ENCODE measurements at regions not wholly inside any gene's neighbourhood (a gene's known extent, or its start where the extent isn't known, plus 50 kb on each side); places are given as distances from the start of the nearest gene placed in this dataset.
A peak's percentile ranks its signal among the peaks of the same experiment; 100 is the strongest.
"Not testable (repeated sequence)": the region's sequence is repeated elsewhere in the genome, so short reads cannot be mapped to it uniquely, and the experiment has no call there.

DNA sequence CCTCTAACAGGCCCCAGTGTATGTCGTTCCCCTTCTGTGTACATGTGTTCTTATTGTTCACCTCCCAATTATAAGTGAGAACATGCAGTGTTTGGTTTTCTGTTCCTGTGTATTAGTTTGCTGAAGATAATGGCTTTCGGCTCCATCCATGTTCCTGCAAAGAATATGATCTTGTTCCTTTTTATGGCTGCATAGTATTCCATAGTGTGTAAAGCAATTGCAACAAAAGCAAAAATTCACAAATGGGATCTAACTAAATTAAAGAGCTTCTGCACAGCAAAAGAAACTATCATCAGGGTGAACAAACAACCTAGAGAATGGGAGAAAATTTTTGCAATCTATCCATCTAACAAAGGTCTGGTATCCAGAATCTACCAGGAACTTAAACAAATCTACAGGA, 102.2 kb upstream of the ZNF92 start:
- H3K36me3 Mint-ChIP-seq (ENCODE audit: low read depth); DNase-seq; H3K4me3 Mint-ChIP-seq; H3K4me1 Mint-ChIP-seq; H3K27ac Mint-ChIP-seq; intact Hi-C loops (cut with micrococcal nuclease): not testable (repeated sequence)
- peaks cover 34% of the 10 kb centered on the region for H3K27me3 Mint-ChIP-seq
- peaks cover 10% of the 10 kb centered on the region for H3K9me3 Mint-ChIP-seq

DNA sequence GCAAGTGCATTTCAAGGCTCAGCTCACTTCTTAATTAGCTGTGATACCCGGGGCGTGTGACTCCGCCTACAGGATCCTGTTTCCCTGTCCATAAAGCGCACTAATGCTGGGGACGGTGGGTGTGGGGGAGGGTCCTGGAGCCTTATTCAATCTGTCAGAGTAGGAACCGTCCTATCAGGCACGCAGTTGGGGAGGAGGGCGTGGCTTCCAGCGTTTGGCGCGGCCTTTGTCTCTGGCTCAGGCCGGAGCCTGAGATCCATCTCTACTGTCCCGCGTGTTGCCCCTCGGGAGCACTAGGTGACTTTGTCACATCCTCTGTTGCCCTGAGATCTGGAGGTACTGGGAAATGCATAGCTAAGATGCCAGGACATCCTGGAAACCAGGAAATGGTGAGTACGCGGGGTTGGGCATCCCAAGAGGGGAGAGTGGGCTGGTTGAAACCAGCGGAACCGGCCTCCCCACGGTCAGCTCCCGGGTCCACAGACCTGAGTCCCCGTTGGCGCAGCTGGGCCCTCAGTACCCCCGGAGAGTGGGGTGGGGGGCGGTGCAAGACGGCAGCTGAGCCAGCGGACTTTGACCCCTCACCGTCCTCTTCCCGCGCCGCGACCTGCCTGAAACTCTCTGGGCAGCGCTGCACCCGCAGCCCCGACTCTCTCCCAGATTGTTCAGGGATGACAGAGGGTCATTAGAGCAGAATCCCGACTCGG, 104.4 kb upstream of the ZNF92 start:
- Mint-ChIP-seq H3K4me1 (peaks cover 3% of the 10 kb centered on the region), H3K4me3 (peak overlapping the region; percentile 85), H3K27me3 (peaks cover 34% of the 10 kb centered on the region), H3K9me3 (peaks cover 5% of the 10 kb centered on the region), H3K36me3 (ENCODE audit: low read depth) (no peaks in the 10 kb centered on the region), H3K27ac (no peak overlapping the region)
- peak; percentile 81 for DNase-seq
- intact Hi-C loops (cut with micrococcal nuclease), result no loop called here

DNA sequence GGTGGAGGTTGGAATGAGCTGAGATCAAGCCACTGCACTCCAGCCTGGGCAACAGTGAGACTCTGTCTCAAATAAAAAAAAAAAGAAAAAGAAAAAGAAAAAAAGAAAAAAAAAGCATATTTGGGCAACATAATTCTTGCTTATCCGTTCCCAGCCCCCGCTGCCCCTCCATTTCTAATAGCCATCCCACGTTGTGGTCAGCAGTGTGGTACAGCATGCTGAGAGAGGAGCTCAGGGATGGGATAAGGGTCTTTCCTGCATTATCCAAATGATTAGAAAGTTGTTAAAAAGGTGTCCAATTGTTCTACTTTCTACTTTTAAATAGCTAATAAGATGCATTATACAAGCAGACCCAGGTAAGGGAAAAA, 104.9 kb upstream of the ZNF92 start:
- intact Hi-C loops (cut with micrococcal nuclease), result no loop called here
- Mint-ChIP-seq H3K27ac (no peak overlapping the region), H3K9me3 (peaks cover 5% of the 10 kb centered on the region), H3K36me3 (ENCODE audit: low read depth) (no peaks in the 10 kb centered on the region), H3K27me3 (peaks cover 34% of the 10 kb centered on the region), H3K4me1 (peaks cover 3% of the 10 kb centered on the region), H3K4me3 (peak overlapping the region; percentile 85)
- no peak for DNase-seq

DNA sequence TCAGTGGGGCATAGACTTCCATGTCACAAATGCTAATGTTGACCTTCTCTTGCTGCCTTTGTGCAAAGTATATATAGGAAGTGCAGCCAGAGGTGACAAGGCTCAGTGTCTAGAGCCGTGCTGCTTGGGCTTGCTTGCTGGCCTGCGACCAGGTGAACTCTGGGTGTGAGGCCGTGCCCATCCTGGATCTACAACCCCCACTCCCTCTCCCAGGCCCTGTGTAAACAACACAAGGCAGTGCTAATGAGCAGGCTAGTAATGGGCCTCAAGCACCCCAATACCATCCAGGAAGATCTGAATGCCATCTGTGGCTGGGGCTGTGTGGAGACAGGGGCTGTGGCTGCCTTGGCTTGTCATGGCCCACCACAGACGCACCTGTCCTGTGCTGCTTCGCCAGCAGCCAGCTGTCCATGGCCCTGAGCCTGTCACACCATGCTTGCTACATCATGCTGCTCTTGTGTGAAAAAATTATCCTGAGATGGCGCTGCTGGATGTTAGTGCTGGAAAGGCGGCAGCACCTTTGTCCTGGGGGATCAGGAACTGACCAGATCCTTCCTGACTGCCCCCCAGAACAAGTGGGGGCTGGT, 107.6 kb upstream of the ZNF92 start:
- H3K36me3 Mint-ChIP-seq (ENCODE audit: low read depth), result no peaks in the 10 kb centered on the region
- H3K4me1 Mint-ChIP-seq, result peaks cover 3% of the 10 kb centered on the region
- no peak overlapping the region for H3K27ac Mint-ChIP-seq
- no peak overlapping the region for H3K4me3 Mint-ChIP-seq
- no peaks in the 10 kb centered on the region for H3K9me3 Mint-ChIP-seq
- H3K27me3 Mint-ChIP-seq, result peaks cover 27% of the 10 kb centered on the region
- intact Hi-C loops (cut with micrococcal nuclease), result no loop called here
- no peak for DNase-seq

DNA sequence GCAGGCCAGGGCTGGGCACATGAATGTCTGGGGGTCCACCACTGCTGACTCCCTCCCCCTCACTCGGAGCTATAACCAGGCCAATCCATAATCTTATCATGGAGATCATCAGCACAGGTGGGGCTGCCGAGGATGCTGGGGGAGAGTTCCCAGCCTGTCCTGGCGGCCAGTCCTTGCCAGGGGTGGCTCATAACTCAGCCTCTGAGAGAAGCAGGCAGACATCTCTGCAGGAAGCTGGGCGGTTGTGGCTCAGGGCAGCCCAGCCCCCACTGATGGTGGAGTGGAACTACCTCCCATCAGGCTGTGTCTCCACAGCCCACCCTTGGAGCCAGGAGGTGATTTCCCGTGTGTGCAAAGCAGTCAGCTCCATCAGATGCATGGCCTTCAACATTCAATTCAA, 109.4 kb upstream of the ZNF92 start:
- Mint-ChIP-seq H3K36me3 (ENCODE audit: low read depth) (no peaks in the 10 kb centered on the region), H3K4me3 (no peak overlapping the region), H3K9me3 (no peaks in the 10 kb centered on the region), H3K27me3 (peaks cover 15% of the 10 kb centered on the region), H3K27ac (no peak overlapping the region), H3K4me1 (peaks cover 3% of the 10 kb centered on the region)
- DNase-seq, result no peak
- intact Hi-C loops (cut with micrococcal nuclease), result no loop called here

DNA sequence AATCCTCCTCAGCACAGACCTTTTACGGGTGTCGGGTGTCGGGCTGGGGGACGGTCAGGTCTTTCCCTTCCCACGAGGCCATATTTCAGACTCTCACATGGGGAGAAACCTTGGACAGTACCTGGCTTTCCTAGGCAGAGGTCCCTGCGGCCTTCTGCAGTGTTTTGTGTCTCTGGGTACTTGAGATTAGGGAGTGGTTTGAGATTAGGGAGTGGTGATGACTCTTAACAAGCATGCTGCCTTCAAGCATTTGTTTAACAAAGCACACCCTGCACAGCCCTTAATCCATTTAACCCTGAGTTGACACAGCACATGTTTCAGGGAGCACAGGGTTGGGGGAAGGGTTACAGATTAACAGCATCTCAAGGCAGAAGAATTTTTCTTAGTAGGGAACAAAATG, 113.0 kb upstream of the ZNF92 start:
- H3K9me3 Mint-ChIP-seq; H3K27ac Mint-ChIP-seq; H3K4me1 Mint-ChIP-seq; DNase-seq; H3K36me3 Mint-ChIP-seq (ENCODE audit: low read depth); H3K27me3 Mint-ChIP-seq; intact Hi-C loops (cut with micrococcal nuclease); H3K4me3 Mint-ChIP-seq: not testable (repeated sequence)

DNA sequence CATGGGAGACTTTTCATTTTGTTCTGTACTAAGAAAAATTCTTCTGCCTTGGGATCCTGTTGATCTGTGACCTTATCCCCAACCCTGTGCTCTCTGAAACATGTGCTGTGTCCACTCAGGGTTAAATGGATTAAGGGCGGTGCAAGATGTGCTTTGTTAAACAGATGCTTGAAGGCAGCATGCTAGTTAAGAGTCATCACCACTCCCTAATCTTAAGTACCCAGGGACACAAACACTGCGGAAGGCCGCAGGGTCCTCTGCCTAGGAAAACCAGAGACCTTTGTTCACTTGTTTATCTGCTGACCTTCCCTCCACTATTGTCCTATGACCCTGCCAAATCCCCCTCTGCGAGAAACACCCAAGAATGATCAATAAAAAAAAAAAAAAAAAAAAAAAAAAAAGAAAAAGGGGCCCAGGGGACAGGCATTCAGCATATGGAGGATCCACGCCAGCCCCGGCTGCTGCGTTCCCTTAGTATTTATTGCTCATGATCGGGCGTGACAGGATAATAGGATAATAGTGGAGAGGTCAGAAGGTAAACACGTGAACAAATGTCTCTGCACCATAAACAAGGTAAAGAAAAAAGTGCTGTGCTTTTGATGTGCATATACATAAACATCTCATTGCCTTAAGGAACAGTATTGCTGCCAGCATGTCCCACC, 113.7 kb upstream of the ZNF92 start:
- H3K27ac Mint-ChIP-seq; intact Hi-C loops (cut with micrococcal nuclease); H3K36me3 Mint-ChIP-seq (ENCODE audit: low read depth); H3K27me3 Mint-ChIP-seq; H3K4me3 Mint-ChIP-seq; H3K4me1 Mint-ChIP-seq; DNase-seq; H3K9me3 Mint-ChIP-seq: not testable (repeated sequence)

DNA sequence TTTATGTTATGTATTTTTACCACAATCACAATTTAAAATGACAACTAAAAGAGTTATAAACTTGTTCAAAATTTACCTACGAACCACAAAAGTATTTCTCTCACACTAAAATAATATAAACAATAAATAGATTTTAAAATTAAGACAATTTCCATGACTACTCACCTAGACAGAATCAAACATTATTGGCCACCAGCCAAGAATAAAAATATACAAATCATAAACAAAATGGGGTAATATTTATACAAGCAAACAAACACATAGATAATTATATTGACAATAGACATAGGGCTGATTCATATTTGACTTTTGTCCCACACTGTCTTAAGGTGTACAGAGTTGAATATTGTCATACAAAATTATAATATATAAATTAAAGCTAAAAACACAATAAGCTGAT, 119.6 kb upstream of the ZNF92 start:
- no peaks in the 10 kb centered on the region for H3K36me3 Mint-ChIP-seq (ENCODE audit: low read depth)
- intact Hi-C loops (cut with micrococcal nuclease), result no loop called here
- H3K4me1 Mint-ChIP-seq, result peaks cover 8% of the 10 kb centered on the region
- no peak overlapping the region for H3K27ac Mint-ChIP-seq
- H3K9me3 Mint-ChIP-seq, result no peaks in the 10 kb centered on the region
- H3K27me3 Mint-ChIP-seq, result peaks cover 23% of the 10 kb centered on the region
- no peak overlapping the region for H3K4me3 Mint-ChIP-seq
- DNase-seq, result no peak

DNA sequence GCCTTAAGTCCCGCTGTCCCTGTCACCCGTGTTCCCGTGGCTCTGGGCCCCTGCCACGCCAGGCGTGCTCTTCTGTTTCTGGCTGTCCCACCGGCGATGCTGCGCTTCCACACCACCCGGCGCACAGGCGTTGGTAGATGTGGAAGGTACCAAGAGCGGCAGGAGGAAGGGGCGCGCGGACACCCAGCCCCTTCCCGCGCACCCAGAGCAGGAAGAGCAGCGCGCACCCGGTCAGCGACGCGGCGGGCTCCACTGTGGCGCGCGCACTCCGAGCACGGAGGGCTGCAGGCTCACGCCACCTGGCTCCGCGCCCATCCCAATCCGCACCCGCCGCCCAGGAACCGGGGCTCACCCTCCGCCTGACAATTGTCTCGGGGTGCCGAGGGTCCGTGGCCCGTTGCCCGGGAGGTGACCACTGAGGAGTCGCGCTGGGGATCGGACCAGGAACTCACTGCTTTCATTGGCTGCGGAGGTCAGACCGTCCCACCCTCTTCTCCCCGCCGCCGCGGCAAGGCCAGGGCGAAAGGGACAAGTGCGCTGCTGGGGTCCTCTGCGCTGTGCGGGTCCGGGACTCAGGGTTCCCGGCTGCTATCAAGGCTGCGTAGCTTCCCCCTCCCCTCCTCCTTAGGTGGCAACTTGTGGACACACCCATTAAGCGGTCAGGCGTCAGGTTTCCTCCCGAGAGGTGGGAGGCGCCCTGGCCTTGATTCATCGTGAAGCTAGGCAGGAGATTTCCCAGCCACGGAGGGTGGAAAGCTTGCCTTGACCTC, 121.6 kb upstream of the ZNF92 start:
- DNase-seq, result peak; percentile 74
- Mint-ChIP-seq H3K9me3 (no peaks in the 10 kb centered on the region), H3K27ac (peak overlapping the region; percentile 25), H3K4me1 (peaks cover 8% of the 10 kb centered on the region), H3K4me3 (peak overlapping the region; percentile 83), H3K36me3 (ENCODE audit: low read depth) (no peaks in the 10 kb centered on the region), H3K27me3 (peaks cover 23% of the 10 kb centered on the region)
- intact Hi-C loops (cut with micrococcal nuclease), result no loop called here

DNA sequence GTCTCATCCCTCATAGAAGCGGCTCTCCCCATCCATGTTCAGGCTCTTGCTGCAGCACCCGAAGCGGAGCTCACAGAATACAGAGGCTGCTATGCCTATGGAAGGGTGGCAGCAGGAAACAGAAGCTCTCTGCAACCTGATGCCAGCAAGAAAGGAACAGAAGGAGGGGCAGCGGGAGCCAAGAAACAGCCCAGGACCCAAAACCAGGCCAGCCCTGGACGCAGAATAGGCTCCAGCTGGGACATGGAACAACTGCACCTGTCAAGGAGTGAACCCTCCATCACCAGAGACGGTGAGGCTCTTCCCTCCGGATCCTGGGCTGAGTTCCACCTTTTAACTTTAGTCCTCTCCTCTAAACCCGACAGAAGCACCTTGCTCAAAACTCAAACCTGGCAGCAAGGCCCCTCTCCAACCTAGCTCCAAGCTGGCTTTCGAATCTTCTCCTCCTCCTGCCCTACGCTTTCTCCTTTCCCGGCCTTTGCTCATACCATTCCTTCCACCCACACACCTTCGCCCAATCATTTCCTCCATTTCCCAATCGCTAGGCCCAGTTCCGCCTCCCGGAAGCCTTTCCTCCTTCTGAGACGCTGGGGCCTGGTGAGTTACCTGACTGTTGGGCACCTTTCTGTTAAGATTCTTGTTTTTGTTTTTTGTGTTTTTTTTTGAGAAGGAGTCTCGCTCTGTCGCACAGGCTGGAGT, 122.8 kb upstream of the ZNF92 start:
- peak; percentile 47 for DNase-seq
- peaks cover 8% of the 10 kb centered on the region for H3K4me1 Mint-ChIP-seq
- H3K4me3 Mint-ChIP-seq, result peak overlapping the region; percentile 83
- peaks cover 23% of the 10 kb centered on the region for H3K27me3 Mint-ChIP-seq
- no peaks in the 10 kb centered on the region for H3K36me3 Mint-ChIP-seq (ENCODE audit: low read depth)
- intact Hi-C loops (cut with micrococcal nuclease), result no loop called here
- H3K27ac Mint-ChIP-seq, result no peak overlapping the region
- no peaks in the 10 kb centered on the region for H3K9me3 Mint-ChIP-seq

DNA sequence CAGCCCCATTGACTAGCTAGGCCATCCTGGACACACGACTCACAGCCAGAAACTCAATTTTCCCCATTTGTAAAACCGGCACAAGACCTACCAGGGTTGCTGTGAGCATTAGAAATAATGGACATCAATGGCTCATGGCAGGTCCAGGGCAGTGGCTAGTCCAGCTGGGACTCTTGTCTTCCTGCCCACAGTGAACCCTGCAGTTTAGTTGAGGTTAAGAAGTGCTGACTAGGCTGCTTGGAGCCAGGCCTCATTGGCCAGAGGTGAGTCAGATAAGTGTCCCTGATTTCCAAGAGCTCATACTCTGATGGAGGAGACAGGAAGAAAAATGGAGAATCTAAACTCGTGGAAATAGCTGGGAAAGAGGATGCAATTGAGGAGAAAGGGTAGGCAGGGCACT, 123.4 kb upstream of the ZNF92 start:
- no peaks in the 10 kb centered on the region for H3K36me3 Mint-ChIP-seq (ENCODE audit: low read depth)
- H3K4me1 Mint-ChIP-seq, result peaks cover 8% of the 10 kb centered on the region
- DNase-seq, result no peak
- H3K9me3 Mint-ChIP-seq, result no peaks in the 10 kb centered on the region
- no peak overlapping the region for H3K27ac Mint-ChIP-seq
- intact Hi-C loops (cut with micrococcal nuclease), result no loop called here
- peaks cover 23% of the 10 kb centered on the region for H3K27me3 Mint-ChIP-seq
- H3K4me3 Mint-ChIP-seq, result peak overlapping the region; percentile 9

DNA sequence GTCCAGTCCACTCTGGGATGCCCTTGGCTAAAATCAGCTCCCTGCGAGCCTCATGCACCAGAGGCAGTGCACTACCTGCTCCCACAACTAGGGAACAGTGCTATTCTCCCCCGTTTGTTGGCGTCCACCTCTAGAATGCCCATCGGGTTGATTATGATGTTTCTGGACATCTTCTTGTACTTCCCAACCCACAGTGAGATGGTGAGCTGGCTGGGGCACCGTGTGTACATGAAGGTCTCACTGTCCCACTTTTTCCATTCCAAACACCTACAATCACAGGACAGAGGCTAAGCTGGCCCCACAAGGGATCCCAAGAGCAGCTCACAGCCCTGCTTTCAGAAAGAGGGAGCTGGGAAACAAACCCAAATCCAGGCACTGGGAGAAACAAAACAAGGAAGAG, 126.2 kb upstream of the ZNF92 start:
- DNase-seq, result peak; percentile 46
- Mint-ChIP-seq H3K36me3 (ENCODE audit: low read depth) (no peaks in the 10 kb centered on the region), H3K4me1 (peaks cover 6% of the 10 kb centered on the region), H3K4me3 (no peak overlapping the region), H3K9me3 (no peaks in the 10 kb centered on the region), H3K27ac (no peak overlapping the region), H3K27me3 (peaks cover 20% of the 10 kb centered on the region)
- intact Hi-C loops (cut with micrococcal nuclease), result no loop called here

DNA sequence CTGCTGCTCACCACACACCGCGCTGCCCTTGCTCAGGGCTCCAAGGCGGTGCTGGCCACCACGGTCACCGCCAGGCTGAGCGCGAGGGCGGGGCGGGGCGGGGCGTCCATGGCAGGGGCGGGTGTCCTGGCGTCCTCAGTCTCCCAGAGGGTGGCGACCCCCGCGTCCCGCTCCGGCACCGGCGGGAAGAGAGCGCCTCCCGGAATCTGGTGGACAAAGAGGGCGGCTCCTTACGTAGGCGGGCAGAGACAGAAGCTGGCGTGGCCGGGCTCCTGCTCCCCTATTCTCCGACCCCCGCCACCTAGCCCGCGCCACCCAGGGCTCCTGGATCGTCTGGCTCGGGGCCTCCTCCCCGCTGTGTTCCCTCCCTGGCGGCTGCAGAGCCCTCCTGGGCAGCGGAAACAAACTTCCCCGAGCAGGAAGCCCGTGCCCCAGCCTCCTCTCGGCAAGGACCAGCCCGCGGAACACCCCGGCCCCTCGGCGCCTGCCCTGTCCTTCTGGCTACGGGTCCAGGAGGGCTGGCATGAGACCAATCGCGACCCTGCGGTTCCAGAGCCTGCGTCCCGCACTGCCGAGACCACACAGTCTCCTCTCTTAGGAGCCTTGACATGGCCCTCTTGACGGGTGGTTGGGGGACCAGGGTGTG, 133.8 kb upstream of the ZNF92 start:
- no peaks in the 10 kb centered on the region for H3K36me3 Mint-ChIP-seq (ENCODE audit: low read depth)
- H3K27me3 Mint-ChIP-seq, result peaks cover 17% of the 10 kb centered on the region
- no peaks in the 10 kb centered on the region for H3K9me3 Mint-ChIP-seq
- peak overlapping the region; percentile 58 for H3K4me3 Mint-ChIP-seq
- no peaks in the 10 kb centered on the region for H3K4me1 Mint-ChIP-seq
- peak; percentile 57 for DNase-seq
- intact Hi-C loops (cut with micrococcal nuclease), result no loop called here
- H3K27ac Mint-ChIP-seq, result no peak overlapping the region

Measured in activated CD4-positive, alpha-beta T cell treated with anti-CD3 and anti-CD28 coated beads, Interleukin-2, amount 10 ng/mL, durations not matched to agents 24 days and 14 days (primary cell).